Gastroesophageal sphincter (tissue), 4 donors: ENCODE measurements at regions not wholly inside any gene's neighbourhood (a gene's known extent, or its start where the extent isn't known, plus 50 kb on each side); places are given as distances from the start of the nearest gene placed in this dataset.

Experiments used
- ATAC-seq: fragments of 150-250 bp; one replicate; pipeline ENCODE4 v1.9.1; 2016; ENCODE audit warnings: mild to moderate bottlenecking, moderate library complexity
- H3K27ac ChIP-seq, 4 donors: fragments of 200-600 bp; sonication (generic) in 3 of 4; 1 replicate in 3 of 4; 2 replicates in 1 of 4; pipeline ENCODE4 v1.5.1; 2016 to 2019
- H3K27me3 ChIP-seq: fragments of 200-600 bp; sonication (generic); one replicate; pipeline ENCODE4 v1.5.1; 2019
- H3K36me3 ChIP-seq, 2 donors: fragments of 200-600 bp; sonication (generic); one replicate each; pipeline ENCODE4 v1.5.1; 2019; ENCODE audit warnings: control low read depth in 1 of 2
- H3K4me1 ChIP-seq, 3 donors: fragments of 200-600 bp; sonication (generic); 1 replicate in 2 of 3; 2 replicates in 1 of 3; pipeline ENCODE4 v1.5.1; 2016 to 2019; ENCODE audit warnings: control low read depth in 2 of 3
- H3K4me3 ChIP-seq, 2 donors: fragments of 200-600 bp; sonication (generic); one replicate each; pipeline ENCODE4 v1.5.1; 2019; ENCODE audit warnings: mild to moderate bottlenecking in 1 of 2, moderate library complexity in 1 of 2
- H3K9me3 ChIP-seq, 3 donors: fragments of 200-600 bp; sonication (generic); one replicate each; pipeline ENCODE4 v1.5.1; 2017 to 2019; ENCODE audit warnings: control low read depth in 2 of 3
- EP300 ChIP-seq: sonication (generic); formaldehyde crosslinking; IDR thresholded peaks from one replicate; pipeline ENCODE4 v1.6.1; 2017; ENCODE audit warnings: antibody characterized with exemption, mild to moderate bottlenecking
- POLR2A ChIP-seq, 2 donors: fragments of 450-650 bp; IDR thresholded peaks; one replicate each; pipeline ENCODE4 v1.6.1; 2017; ENCODE audit warnings: antibody characterized with exemption in 2 of 2, mild to moderate bottlenecking in 2 of 2, moderate library complexity in 1 of 2
- POLR2AphosphoS5 ChIP-seq: sonication (generic); formaldehyde crosslinking; IDR thresholded peaks from one replicate; pipeline ENCODE4 v1.6.1; 2017; ENCODE audit warnings: antibody characterized with exemption
- WGBS, 2 donors: methylation state at CpG; one replicate each; pipeline ENCODE4 v1.1.5; 2018; ENCODE audit warnings: low coverage in 1 of 2; 5-methylcytosine and 5-hydroxymethylcytosine counted together
- TF ChIP-seq, protein P1 (sequence below), 4 experiments: fragments of 200-600 bp in 2 of 4; fragments of 450-650 bp in 2 of 4; sonication (generic) in 1 of 4; IDR thresholded peaks; one replicate each; pipeline ENCODE4 v1.5.1; 2017 to 2019; ENCODE audit warnings: antibody characterized with exemption in 4 of 4, mild to moderate bottlenecking in 2 of 4, moderate library complexity in 2 of 4

DNA sequence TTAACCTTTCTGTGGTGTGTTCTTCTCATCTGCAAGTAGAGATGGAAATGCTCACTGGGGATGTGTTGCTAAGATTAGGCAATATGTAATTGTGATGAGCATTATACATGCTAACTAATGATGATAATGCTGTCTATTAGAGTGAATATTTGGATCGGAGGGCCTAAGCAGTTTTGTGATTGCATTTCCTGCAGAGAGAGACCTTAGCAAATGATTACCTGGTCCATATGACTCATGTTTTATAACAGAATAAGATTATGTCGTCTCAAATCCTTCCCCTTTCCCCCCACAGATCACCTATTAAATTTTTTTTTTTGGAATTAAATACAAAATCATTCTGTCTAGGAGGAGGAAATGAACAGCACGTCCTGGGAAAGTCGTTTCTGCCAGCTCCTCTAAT lies 82.7 kb downstream of the IZUMO3 start:
- Histone ChIP-seq H3K36me3 (no peaks in the 10 kb centered on the region), H3K4me1 (no peaks in the 10 kb centered on the region), H3K4me3 (no peak overlapping the region), H3K9me3 (no peaks in the 10 kb centered on the region), H3K27me3 (no peaks in the 10 kb centered on the region), H3K27ac (no peak overlapping the region)
- ATAC-seq, result no peak
- TF ChIP-seq, protein P1, sequence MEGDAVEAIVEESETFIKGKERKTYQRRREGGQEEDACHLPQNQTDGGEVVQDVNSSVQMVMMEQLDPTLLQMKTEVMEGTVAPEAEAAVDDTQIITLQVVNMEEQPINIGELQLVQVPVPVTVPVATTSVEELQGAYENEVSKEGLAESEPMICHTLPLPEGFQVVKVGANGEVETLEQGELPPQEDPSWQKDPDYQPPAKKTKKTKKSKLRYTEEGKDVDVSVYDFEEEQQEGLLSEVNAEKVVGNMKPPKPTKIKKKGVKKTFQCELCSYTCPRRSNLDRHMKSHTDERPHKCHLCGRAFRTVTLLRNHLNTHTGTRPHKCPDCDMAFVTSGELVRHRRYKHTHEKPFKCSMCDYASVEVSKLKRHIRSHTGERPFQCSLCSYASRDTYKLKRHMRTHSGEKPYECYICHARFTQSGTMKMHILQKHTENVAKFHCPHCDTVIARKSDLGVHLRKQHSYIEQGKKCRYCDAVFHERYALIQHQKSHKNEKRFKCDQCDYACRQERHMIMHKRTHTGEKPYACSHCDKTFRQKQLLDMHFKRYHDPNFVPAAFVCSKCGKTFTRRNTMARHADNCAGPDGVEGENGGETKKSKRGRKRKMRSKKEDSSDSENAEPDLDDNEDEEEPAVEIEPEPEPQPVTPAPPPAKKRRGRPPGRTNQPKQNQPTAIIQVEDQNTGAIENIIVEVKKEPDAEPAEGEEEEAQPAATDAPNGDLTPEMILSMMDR (IDR thresholded peaks at IDR 0.05), result no peak
- no peak for TF ChIP-seq EP300
- TF ChIP-seq POLR2A (IDR thresholded peaks at IDR 0.05), result no peak
- no peak for TF ChIP-seq POLR2AphosphoS5
- 64 to 74% methylated on average over 2 to 4 of the region's 4 CpGs for WGBS, 2 donors

DNA sequence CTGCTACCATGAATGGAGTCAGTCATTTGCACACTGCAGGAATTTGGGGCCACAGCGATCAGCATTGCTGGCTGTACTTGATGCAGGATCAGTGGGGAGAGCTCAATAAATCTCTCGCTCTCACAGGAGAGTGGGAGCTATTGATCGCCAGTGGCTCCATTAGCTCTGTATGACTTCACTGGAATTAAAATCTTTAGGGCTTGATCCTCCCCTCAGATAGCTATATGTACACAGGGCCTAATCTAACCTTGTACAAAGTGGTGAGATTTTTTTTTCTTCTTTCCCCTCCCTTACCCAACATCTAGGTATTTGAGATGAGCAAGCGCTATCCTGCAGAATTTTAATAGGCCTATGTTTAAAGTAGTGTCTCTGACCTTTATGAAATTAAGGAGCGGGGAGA lies 84.9 kb downstream of the IZUMO3 start:
- Histone ChIP-seq H3K4me3 (no peak overlapping the region), H3K4me1 (no peaks in the 10 kb centered on the region), H3K36me3 (no peaks in the 10 kb centered on the region), H3K27me3 (no peaks in the 10 kb centered on the region), H3K9me3 (no peaks in the 10 kb centered on the region), H3K27ac (no peak overlapping the region)
- TF ChIP-seq POLR2A (IDR thresholded peaks at IDR 0.05) (no peak), EP300 (no peak), POLR2AphosphoS5 (no peak)
- TF ChIP-seq, protein P1 (IDR thresholded peaks at IDR 0.05), result no peak
- 75 to 89% methylated on average over 3 to 4 of the region's 5 CpGs for WGBS, 2 donors
- ATAC-seq, result no peak

DNA sequence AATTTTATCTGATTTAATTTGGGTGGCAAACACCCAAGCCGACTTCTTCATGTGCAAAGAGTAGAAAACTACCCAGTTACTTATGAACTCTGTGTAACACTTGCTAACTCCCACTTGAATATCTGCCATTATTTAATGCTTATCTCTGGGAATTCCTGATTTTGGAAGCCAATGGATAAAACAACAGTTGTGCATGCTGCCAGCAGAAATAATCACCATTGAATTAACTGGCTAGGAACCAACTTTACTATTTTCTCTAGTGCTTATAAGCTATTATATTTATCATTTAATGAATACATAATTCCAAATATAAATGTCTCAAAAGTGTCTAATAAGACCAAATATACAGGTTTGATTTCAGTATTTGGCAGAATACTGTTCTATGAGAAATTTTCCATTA lies 85.7 kb downstream of the IZUMO3 start:
- TF ChIP-seq, protein P1 (IDR thresholded peaks at IDR 0.05), result no peak
- TF ChIP-seq POLR2A (IDR thresholded peaks at IDR 0.05), result no peak
- TF ChIP-seq EP300, result no peak
- no peak for TF ChIP-seq POLR2AphosphoS5
- WGBS, 2 donors, result 27 to 71% methylated on average over 1 of the region's 1 CpG
- H3K9me3 ChIP-seq, result no peaks in the 10 kb centered on the region
- H3K4me1 ChIP-seq, result no peaks in the 10 kb centered on the region
- H3K4me3 ChIP-seq, result no peak overlapping the region
- no peak overlapping the region for H3K27ac ChIP-seq
- ATAC-seq, result no peak
- no peaks in the 10 kb centered on the region for H3K36me3 ChIP-seq
- no peaks in the 10 kb centered on the region for H3K27me3 ChIP-seq

DNA sequence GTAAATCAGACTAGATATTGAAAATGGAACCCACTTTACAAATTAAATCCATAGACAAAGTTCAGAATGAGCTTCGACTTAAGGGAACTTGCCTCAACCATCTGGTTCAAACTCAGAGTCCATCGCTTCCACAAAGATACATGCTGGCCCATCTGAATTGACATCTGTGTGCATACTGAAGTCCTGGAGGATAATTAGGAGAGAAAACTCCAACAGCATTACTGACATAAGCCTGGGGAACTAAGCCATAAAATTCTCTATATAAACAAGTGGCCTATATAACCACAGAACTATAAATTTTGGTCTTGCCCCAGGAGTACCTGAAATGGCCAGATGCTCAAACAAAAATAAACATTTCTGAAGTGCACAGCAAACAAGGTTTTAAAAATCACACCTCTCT lies 94.4 kb downstream of the IZUMO3 start:
- TF ChIP-seq EP300 (no peak), POLR2A (IDR thresholded peaks at IDR 0.05) (no peak), POLR2AphosphoS5 (no peak)
- TF ChIP-seq, protein P1 (IDR thresholded peaks at IDR 0.05), result no peak
- no peaks in the 10 kb centered on the region for H3K4me1 ChIP-seq
- WGBS, 2 donors, result 88 to 89% methylated on average over 2 of the region's 2 CpGs

GRCh38 chr9:24449976-24450375 lies 95.7 kb downstream of the IZUMO3 start:
- no peak overlapping the region for H3K4me3 ChIP-seq
- no peaks in the 10 kb centered on the region for H3K27me3 ChIP-seq
- no peak overlapping the region for H3K27ac ChIP-seq
- TF ChIP-seq, protein P1 (IDR thresholded peaks at IDR 0.05), result no peak
- TF ChIP-seq POLR2A (IDR thresholded peaks at IDR 0.05), result no peak
- ATAC-seq, result no peak
- WGBS, 2 donors, result 0 to 27% methylated on average over 1 of the region's 1 CpG
- no peaks in the 10 kb centered on the region for H3K4me1 ChIP-seq
- no peaks in the 10 kb centered on the region for H3K36me3 ChIP-seq
- no peaks in the 10 kb centered on the region for H3K9me3 ChIP-seq

More for the DNA sequence above, 94.4 kb downstream of the IZUMO3 start:
- no peak for ATAC-seq
- Histone ChIP-seq H3K27me3 (no peaks in the 10 kb centered on the region), H3K4me3 (no peak overlapping the region), H3K36me3 (no peaks in the 10 kb centered on the region), H3K9me3 (no peaks in the 10 kb centered on the region), H3K27ac (no peak overlapping the region)
